Mucosa of rectum (tissue), 2 donors: ENCODE measurements at regions not wholly inside any gene's neighbourhood (a gene's known extent, or its start where the extent isn't known, plus 50 kb on each side); places are given as distances from the start of the nearest gene placed in this dataset.

Experiments
- H3K27ac ChIP-seq, 2 donors: one replicate each; pipeline ENCODE4 v1.7.0; 2013; ENCODE audit warnings: inconsistent platforms in 2 of 2, low read depth in 2 of 2, low read length in 2 of 2
- H3K27me3 ChIP-seq, 2 donors: one replicate each; pipeline ENCODE4 v1.7.0; 2013; ENCODE audit warnings: low read length in 2 of 2; ENCODE audit not compliant: control insufficient read depth in 2 of 2, insufficient read depth in 2 of 2
- H3K36me3 ChIP-seq, 2 donors: one replicate each; pipeline ENCODE4 v1.7.0; 2013; ENCODE audit warnings: low read length in 2 of 2; ENCODE audit not compliant: control insufficient read depth in 2 of 2, insufficient read depth in 2 of 2
- H3K4me1 ChIP-seq, 2 donors: one replicate each; pipeline ENCODE4 v1.7.0; 2013; ENCODE audit warnings: low read length in 2 of 2, mild to moderate bottlenecking in 1 of 2; ENCODE audit not compliant: control insufficient read depth in 2 of 2, insufficient read depth in 2 of 2
- H3K4me3 ChIP-seq, 2 donors: one replicate each; pipeline ENCODE4 v1.7.0; 2013; ENCODE audit warnings: low read length in 2 of 2
- H3K9ac ChIP-seq, 2 donors: one replicate each; pipeline ENCODE4 v1.7.0; 2013; ENCODE audit warnings: low read length in 2 of 2, low read depth in 1 of 2, mild to moderate bottlenecking in 1 of 2
- H3K9me3 ChIP-seq, 2 donors: one replicate each; pipeline ENCODE4 v1.7.0; 2013; ENCODE audit warnings: low read length in 2 of 2; ENCODE audit not compliant: control insufficient read depth in 2 of 2
- donor health status: healthy.
- donor health status: Normal muscosa, but diverticular disease.

- Histone ChIP-seq H3K9me3 (no peaks in the 10 kb centered on the region), H3K36me3 (no peaks in the 10 kb centered on the region), H3K9ac (no peak overlapping the region), H3K4me3 (no peak overlapping the region), H3K27me3 (no peaks in the 10 kb centered on the region), H3K4me1 (no peaks in the 10 kb centered on the region), H3K27ac (no peak overlapping the region)
These were observed 1058.9 kb upstream of the MAP3K7 start for GRCh38 chr6:91645811-91646210.

- Histone ChIP-seq H3K27ac (no peak overlapping the region), H3K27me3 (no peaks in the 10 kb centered on the region), H3K4me1 (no peaks in the 10 kb centered on the region), H3K9me3 (no peaks in the 10 kb centered on the region), H3K36me3 (no peaks in the 10 kb centered on the region), H3K4me3 (no peak overlapping the region), H3K9ac (no peak overlapping the region)
These were observed 1050.3 kb upstream of the MAP3K7 start for GRCh38 chr6:91637217-91637616.

DNA sequence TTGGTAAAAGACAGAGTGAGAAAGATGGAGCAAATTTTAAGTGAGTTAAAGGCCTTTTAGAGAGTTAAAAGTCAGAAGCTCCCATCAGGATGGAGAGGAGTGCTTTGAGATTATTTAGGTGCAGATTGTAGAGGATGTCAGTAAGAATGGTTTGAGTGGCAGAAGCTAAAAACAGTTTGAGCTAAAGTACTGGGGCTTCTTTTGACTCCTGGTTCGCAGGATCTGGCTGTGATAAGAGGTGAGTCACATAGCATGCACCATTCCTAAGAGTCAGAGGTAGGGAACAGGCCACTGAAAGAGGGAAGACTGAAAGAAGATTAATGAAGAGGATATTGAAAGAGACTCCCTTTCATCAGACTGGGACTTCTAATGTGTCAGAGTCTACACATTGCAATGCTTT, 1047.9 kb upstream of the MAP3K7 start:
- no peaks in the 10 kb centered on the region for H3K4me1 ChIP-seq
- H3K27ac ChIP-seq = no peak overlapping the region
- H3K9me3 ChIP-seq = no peaks in the 10 kb centered on the region
- H3K27me3 ChIP-seq = no peaks in the 10 kb centered on the region
- H3K4me3 ChIP-seq = no peak overlapping the region
- H3K36me3 ChIP-seq = no peaks in the 10 kb centered on the region
- no peak overlapping the region for H3K9ac ChIP-seq

DNA sequence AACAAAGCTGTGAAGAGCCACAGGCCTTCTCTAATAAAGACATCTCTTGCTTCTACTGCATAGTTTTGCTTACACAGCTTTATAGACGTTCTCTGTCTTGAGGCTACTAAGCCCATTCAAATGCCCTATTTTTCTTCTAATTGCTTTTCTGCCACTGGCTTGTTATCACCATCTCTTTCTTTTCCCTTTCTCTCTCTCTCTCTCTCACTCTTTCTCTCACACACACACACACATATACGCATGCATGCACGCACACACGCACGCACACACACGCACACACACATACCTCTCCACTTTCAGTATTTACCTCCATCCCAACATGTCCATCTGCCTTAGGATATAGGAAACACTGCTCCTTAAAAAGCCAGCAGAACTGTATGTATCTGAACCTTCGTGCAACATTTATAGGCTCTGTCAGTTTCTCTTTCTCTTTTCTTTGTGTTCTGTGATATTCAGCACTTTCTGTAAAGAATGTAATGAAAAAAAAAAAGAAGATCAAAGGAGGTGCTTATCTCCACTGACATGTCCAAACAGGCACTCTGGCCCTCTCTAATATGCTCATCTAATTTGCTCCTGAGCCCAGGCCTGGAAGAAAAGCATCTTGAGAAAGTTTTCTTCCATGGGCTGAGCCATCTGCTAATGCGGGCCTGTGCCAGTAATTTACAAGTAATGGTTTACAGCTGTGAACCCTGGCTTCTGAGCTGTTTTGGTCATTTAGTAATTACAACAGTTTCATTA, 1046.7 kb upstream of the MAP3K7 start:
- Histone ChIP-seq H3K9ac (no peak overlapping the region), H3K4me1 (no peaks in the 10 kb centered on the region), H3K27me3 (no peaks in the 10 kb centered on the region), H3K9me3 (no peaks in the 10 kb centered on the region), H3K27ac (no peak overlapping the region), H3K36me3 (no peaks in the 10 kb centered on the region), H3K4me3 (no peak overlapping the region)

DNA sequence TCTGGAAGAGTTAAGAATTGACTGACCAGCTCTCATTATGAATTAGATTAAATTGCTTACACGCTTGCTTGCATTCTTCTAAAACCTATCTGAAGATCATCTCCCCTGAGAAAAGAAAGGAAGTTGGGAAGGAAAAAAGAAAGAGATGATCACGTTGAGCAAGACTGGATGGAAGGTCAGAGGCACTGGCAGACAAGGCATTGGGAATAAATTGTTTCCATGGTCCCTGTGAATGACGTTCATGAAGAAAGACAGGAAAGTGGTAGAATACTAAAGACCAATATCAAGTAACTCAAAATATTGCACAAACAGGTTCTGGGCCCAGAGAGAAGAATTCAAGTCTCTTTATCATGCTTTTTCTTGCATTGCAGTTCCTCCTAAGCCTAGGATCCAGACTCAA, 1045.4 kb upstream of the MAP3K7 start:
- H3K36me3 ChIP-seq = no peaks in the 10 kb centered on the region
- H3K9me3 ChIP-seq = no peaks in the 10 kb centered on the region
- no peak overlapping the region for H3K27ac ChIP-seq
- no peak overlapping the region for H3K4me3 ChIP-seq
- no peaks in the 10 kb centered on the region for H3K4me1 ChIP-seq
- H3K27me3 ChIP-seq = no peaks in the 10 kb centered on the region
- H3K9ac ChIP-seq = no peak overlapping the region

GRCh38 chr6:91631227-91631626, 1044.4 kb upstream of the MAP3K7 start:
- Histone ChIP-seq H3K9me3 (no peaks in the 10 kb centered on the region), H3K36me3 (no peaks in the 10 kb centered on the region), H3K27ac (no peak overlapping the region), H3K9ac (no peak overlapping the region), H3K4me3 (no peak overlapping the region), H3K27me3 (no peaks in the 10 kb centered on the region), H3K4me1 (no peaks in the 10 kb centered on the region)

GRCh38 chr6:91626911-91627310, 1040.0 kb upstream of the MAP3K7 start:
- H3K27me3 ChIP-seq = no peaks in the 10 kb centered on the region
- no peaks in the 10 kb centered on the region for H3K4me1 ChIP-seq
- H3K9me3 ChIP-seq = no peaks in the 10 kb centered on the region
- H3K27ac ChIP-seq = no peak overlapping the region
- H3K36me3 ChIP-seq = no peaks in the 10 kb centered on the region
- H3K9ac ChIP-seq = no peak overlapping the region
- no peak overlapping the region for H3K4me3 ChIP-seq

DNA sequence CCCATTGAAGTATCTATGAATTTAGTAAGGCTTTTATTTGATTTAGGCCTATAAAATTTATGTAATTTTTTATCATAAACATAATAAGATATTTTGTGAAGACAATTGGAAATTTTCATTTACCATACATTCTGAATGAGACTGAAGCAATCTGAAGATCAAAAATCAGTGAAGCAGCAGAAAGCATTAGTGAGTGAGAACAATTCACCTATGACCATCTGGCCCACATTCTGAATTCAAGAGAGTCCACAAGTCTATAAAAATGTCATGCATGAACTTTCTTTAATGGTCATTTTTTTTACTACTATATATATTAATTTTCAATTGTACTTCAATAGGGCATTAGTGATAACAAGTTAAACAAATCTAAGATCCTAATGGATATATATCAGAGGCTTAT, 1026.6 kb upstream of the MAP3K7 start:
- Histone ChIP-seq H3K27ac (no peak overlapping the region), H3K36me3 (no peaks in the 10 kb centered on the region), H3K4me1 (no peaks in the 10 kb centered on the region), H3K9ac (no peak overlapping the region), H3K9me3 (no peaks in the 10 kb centered on the region), H3K4me3 (no peak overlapping the region), H3K27me3 (no peaks in the 10 kb centered on the region)

DNA sequence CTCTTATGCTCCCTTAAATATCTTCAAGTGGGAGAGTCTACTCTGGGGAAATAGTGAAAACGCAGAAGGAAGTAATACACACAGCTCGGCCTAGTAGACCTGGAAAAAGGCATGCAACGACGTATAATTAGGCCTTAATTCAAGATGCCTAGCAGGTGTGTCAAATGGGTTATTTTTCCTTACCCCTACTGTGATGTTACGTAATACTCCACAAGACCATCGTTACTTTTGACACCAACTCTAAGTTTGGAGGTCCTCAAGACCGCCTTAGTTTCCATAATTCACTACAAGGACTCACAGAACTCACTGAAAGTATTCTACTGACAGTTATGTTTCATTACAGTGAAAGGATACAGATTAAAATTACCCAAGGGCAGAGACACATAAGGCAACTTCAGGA, 1024.3 kb upstream of the MAP3K7 start:
- no peaks in the 10 kb centered on the region for H3K9me3 ChIP-seq
- no peak overlapping the region for H3K4me3 ChIP-seq
- H3K36me3 ChIP-seq = no peaks in the 10 kb centered on the region
- H3K27ac ChIP-seq = no peak overlapping the region
- H3K27me3 ChIP-seq = no peaks in the 10 kb centered on the region
- H3K4me1 ChIP-seq = no peaks in the 10 kb centered on the region
- no peak overlapping the region for H3K9ac ChIP-seq

- H3K36me3 ChIP-seq = no peaks in the 10 kb centered on the region
These were observed 1021.6 kb upstream of the MAP3K7 start for GRCh38 chr6:91608428-91608827.

More at GRCh38 chr6:91608428-91608827, 1021.6 kb upstream of the MAP3K7 start:
- Histone ChIP-seq H3K27ac (no peak overlapping the region), H3K4me1 (no peaks in the 10 kb centered on the region), H3K9ac (no peak overlapping the region), H3K9me3 (no peaks in the 10 kb centered on the region), H3K27me3 (no peaks in the 10 kb centered on the region), H3K4me3 (no peak overlapping the region)
